ENCODE measurements at regions not wholly inside any gene's neighbourhood (a gene's known extent, or its start where the extent isn't known, plus 50 kb on each side); places are given as distances from the start of the nearest gene placed in this dataset.
A peak's percentile ranks its signal among the peaks of the same experiment; 100 is the strongest.
"Not testable (repeated sequence)": the region's sequence is repeated elsewhere in the genome, so short reads cannot be mapped to it uniquely, and the experiment has no call there.

- H3K27ac ChIP-seq: no peak overlapping the region
- intact Hi-C loops (cut with DNase I; ENCODE audit: low total_unique reads): loop anchor here (10.0 kb wide), 1 partner anchor 219 kb away; no protein-coding TSS in a partner anchor
These were observed 70.3 kb downstream of the ARL9 start for GRCh38 chr4:56575820-56576429.

GRCh38 chr4:56592417-56592816 lies 86.8 kb downstream of the ARL9 start:
- 54 to 55% methylated on average over 8 to 28 of the region's 41 CpGs for WGBS, 2 donors

More at GRCh38 chr4:56575820-56576429, 70.3 kb downstream of the ARL9 start:
- no peaks in the 10 kb centered on the region for H3K4me1 ChIP-seq
- TF ChIP-seq CTCF (IDR thresholded peaks at IDR 0.05) (peak; percentile 38 to 54 (median 45)), POLR2A (IDR thresholded peaks at IDR 0.05) (no peak)
- H3K4me3 ChIP-seq: no peak overlapping the region
- no peak for DNase-seq
- H3K27me3 ChIP-seq: no peaks in the 10 kb centered on the region
- 24 to 39% methylated on average over 1 of the region's 1 CpG for WGBS, 2 donors
- no peaks in the 10 kb centered on the region for H3K36me3 ChIP-seq (ENCODE audit: low read depth, missing control alignments)
- H3K9me3 ChIP-seq: no peaks in the 10 kb centered on the region

More at GRCh38 chr4:56592417-56592816, 86.8 kb downstream of the ARL9 start:
- H3K4me1 ChIP-seq; intact Hi-C loops (cut with DNase I; ENCODE audit: low total_unique reads); H3K27ac ChIP-seq; H3K4me3 ChIP-seq; H3K36me3 ChIP-seq (ENCODE audit: low read depth, missing control alignments); H3K27me3 ChIP-seq; DNase-seq; H3K9me3 ChIP-seq: not testable (repeated sequence)
